ENCODE measurements at regions not wholly inside any gene's neighbourhood (a gene's known extent, or its start where the extent isn't known, plus 50 kb on each side); places are given as distances from the start of the nearest gene placed in this dataset.

DNA sequence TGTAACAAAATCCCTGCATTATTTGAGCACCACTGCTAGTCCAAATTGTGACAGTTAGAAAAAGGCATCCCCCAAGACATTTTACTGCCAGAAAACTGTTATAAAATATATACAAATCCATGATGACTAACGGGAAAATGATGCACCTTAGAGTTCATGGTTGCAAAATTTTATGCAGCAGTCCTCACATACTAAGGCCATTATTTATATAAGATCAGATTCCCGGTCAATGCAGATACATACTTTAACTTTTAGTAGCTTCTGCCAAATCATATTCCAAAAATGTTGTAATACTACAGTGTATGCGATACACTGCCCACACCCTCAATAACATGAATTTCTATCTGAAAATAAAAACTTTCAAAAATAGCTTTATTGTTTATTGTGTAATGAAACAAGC, 239.9 kb upstream of the ZNF32 start:
- no peak for DNase-seq

DNA sequence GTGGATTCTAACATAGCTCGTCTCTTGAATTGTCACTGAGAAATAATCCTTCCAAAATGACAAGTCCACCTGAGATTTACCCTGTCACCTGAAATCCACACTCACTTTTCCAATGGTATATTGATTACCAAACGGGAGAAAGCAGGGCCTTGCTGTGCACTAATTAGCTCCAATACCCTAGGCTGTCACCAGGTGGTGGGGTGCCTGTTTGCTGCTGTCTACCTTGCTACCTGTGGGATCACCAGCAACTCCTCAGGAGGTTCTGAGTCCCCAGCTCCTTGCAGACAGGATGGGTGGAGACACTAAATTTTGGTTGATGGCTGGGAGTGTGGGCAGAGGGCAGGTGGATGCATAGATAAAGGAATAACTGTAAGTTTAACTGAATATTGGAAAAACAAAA, 237.2 kb upstream of the ZNF32 start:
- DNase-seq, result no peak

- DNase-seq, result no peak
Measured at GRCh38 chr10:43885252-43885651, 236.6 kb upstream of the ZNF32 start.

DNA sequence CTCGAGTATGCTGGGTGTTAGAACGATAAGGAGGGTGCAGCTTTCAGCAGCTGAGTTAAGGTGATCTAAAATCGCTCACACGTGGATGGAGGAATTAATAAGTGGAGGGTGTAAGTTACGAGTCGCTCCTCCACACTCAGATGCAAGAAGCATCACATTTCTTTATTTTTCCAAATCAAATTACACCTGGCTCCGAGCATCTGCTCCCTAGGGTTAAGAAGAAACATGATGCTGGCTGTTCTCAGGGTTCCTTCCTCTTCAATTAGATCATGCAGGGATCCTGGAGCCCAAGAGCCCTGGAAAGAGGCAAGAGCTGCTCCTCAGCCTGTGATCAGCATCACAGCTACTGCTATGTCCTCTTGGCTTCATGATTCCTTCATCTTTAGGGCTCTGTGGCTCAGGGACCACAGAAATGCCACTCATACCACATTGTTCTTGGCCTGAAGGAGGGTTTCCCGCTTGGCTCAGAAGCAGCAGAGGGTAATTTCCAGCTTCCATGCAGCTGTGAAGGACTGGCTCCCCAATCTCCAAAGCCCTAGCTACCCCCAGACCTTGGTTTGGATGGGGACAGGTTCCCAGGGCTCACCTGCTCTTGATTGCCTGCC, 235.9 kb upstream of the ZNF32 start:
- no peak for DNase-seq

DNA sequence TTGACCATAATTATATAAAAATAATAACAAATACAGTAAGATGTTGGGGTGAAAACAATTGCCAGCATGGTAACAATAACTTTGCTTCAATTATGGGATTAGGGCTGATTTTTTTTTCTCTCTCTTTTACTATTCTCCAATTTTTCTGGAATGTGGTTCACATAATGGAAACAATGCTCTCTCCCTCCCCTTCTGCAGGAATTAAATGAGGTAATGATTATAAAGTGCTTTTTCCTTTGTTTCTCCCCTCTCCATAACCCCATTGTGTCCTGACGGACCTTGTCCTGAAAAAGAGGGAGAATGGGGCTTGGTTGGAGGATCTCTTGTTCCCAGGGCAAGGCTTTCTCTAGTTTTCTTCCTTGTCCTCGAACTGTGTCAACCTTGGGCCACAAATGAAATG, 234.0 kb upstream of the ZNF32 start:
- DNase-seq, result no peak

DNA sequence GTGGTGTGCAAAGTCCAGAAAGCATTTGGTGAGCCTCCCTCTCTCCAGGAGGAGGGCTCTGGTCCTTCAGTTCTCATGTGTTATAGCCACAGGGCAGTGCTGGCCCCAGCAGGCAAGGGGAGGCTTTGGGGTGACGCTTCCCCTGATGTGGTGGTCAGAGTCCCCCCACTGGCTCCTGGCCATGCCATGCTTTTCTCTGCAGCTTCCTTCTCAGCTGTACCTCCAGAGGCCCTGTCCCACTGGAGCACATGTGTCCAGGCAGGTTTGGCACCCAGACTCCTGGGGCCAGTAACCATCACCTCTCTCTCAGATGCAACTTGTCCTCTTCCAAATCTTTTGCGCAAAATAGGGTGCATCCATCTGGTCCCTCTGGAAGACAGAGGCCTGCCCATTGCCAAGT, 233.0 kb upstream of the ZNF32 start:
- no peak for DNase-seq

DNA sequence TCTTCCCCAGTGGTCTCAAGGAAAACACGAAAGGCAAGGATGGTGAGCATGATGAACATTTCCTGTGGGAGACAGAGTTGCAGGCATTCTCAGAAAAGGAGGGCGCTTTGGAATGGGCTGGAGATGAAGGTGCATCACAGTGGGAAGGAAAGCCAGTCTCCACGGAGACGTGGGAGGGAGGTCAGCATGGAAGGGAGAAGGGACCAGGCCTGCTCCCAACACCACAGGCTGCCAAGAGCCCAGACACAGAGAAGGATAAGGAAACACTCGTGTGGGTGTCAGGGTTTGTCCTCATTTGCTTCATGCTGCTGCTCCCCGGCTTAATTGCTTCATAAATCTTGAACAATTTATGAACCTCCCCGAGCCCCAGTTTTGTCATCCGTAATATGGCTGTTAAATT, 231.5 kb upstream of the ZNF32 start:
- no peak for DNase-seq

DNA sequence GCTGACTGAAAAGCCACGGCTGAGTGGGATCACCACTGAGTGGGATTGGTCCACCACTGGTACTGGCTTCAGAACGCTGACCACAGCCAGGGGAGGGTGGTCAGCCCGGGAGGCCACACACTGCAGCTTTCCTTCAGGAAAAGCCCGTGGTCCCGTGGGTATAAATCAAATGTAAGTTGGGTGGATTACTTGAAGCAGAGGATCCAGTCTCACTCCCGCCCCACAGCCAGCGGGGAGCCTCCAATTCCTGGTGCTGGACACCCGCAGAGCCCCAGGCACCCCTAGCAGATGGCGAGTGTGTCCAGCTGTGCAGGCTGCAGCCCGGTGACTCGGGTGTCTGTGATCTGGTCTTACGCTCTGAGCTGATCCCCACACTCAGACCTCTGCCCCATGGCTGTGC, 231.1 kb upstream of the ZNF32 start:
- DNase-seq, result no peak

DNA sequence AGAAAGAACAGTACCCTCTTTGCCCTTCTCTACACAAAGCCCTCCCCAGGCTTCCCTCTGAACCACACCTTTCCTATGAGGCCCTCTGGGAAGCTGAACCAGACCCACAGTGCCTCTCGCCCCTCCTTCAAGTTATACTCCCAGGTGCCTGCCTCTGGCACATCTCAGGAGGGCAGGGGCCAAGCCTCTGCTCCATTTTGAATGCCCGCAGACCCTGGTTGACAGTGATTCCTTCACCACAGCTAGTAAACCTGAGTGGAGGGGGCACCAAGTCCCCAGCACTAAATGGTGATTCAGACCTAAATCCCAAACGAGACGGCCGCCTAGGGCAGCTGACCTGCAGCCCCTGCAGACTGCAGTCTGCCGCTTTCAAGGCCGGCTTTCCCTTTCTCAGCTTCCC, 230.5 kb upstream of the ZNF32 start:
- no peak for DNase-seq

- DNase-seq, result no peak
Measured at GRCh38 chr10:43878386-43878785, 229.7 kb upstream of the ZNF32 start.

DNA sequence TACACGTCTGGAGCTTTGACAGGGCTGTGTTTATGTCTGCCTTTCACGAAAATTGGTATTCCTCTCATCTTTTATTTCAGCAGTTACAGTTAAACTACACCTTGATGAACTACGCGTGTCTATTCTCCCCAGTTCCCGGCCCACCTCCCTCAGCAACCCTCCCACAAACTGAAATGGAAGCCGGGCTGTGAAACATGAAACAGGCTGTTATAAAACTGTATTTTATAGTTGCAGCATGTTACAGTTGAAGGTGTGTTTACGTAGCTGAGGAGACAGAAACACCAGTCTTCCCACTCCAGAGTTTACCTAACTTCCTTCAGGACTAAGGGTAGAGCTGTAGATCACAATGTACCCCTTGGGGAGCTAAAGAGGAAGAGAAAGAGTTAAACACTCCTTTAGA, 228.3 kb upstream of the ZNF32 start:
- no peak for DNase-seq

- no peak for DNase-seq
Measured at GRCh38 chr10:43874984-43875383, 226.3 kb upstream of the ZNF32 start.

DNA sequence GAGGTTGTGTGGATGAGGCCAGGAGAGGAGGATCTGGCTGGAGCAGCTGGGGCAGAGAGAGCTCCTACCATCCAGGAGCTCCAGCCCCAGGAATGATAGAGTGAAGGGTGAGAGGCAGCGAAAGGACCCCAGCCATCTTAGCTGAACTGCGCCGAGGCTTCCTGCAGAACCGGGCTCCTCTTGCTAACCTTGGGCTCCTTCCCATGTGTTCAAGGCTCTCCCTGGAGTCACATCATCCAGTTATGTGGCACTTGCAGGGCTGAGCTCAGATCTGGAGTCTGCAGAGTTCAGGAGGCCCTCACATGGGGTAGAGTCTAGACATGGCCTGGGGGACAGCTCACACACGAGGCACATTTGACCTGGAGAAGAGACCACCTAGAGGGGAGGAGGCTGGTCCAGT, 225.0 kb upstream of the ZNF32 start:
- no peak for DNase-seq

DNA sequence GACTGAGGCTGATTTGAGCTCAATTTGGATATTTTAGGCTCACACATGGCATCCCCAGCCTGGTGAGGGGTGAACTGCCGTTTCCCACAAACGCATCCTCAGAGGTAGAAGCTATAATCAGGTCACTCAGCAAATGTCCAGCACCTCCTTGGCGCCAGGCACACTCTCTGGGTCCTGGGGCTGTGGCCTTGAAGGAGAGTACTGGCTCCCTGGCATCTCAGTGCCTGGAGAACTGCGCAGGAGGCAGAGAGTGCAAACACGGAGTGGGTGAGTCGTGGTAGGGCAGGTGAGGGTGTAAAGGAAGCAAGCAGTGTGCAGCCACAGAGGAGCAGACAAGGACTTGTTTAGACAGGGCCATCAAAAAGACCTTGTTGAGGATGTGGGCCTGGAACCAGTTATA, 224.0 kb upstream of the ZNF32 start:
- no peak for DNase-seq

GRCh38 chr10:43871545-43871944, 222.9 kb upstream of the ZNF32 start:
- no peak for DNase-seq

- no peak for DNase-seq
Measured at GRCh38 chr10:43870968-43871439, 222.3 kb upstream of the ZNF32 start.

DNA sequence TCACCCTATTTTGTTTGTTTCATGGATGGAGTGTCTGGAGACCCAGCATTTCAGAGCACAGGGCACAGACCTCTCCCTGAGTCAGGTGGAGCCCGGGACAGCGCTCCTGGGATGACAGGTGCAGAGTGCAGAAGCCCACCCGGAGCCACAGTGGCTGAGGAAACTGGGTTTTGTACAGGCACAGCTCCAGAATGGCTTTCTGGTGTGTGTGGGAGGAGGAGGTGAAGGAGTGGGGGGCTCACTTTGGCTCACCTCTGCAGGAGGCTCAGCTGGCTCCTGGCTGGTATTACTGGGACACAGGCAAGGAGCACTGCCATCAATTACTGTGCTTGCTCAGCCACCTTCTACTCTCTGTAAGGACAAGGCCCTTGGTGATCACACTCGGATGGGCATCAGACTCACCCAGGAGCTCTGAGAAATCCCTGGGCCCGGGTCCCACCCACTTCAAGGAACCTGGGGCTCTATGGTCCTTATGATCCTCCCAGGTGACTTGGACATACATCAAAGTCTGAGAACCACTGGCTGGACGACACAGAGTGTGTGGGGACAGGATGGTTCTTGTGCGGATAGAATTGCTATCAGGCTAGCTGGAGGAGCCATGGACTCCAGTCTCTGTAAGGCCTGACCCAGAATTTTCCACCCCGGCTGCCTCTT, 221.1 kb upstream of the ZNF32 start:
- DNase-seq, result no peak

DNA sequence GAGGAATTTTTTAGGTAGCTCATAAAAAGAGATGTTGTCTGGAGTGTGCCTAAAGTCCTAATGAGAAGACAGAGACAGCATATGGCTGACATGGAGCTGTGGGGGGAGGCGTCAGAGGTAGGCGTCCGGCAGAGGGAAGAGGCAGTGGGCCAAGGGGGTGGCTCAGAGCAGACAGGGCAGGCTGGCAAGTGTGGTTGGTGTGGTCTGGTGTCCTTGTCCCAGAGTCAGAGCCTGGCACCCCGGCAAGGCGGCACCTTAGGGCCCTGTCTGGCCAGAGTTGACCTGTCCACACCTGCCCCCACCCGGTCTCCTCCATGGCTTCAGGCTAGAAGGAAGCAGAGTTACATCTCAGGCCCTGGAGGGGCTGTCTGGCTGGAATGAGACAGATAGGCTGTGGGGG, 220.3 kb upstream of the ZNF32 start:
- DNase-seq, result no peak

DNA sequence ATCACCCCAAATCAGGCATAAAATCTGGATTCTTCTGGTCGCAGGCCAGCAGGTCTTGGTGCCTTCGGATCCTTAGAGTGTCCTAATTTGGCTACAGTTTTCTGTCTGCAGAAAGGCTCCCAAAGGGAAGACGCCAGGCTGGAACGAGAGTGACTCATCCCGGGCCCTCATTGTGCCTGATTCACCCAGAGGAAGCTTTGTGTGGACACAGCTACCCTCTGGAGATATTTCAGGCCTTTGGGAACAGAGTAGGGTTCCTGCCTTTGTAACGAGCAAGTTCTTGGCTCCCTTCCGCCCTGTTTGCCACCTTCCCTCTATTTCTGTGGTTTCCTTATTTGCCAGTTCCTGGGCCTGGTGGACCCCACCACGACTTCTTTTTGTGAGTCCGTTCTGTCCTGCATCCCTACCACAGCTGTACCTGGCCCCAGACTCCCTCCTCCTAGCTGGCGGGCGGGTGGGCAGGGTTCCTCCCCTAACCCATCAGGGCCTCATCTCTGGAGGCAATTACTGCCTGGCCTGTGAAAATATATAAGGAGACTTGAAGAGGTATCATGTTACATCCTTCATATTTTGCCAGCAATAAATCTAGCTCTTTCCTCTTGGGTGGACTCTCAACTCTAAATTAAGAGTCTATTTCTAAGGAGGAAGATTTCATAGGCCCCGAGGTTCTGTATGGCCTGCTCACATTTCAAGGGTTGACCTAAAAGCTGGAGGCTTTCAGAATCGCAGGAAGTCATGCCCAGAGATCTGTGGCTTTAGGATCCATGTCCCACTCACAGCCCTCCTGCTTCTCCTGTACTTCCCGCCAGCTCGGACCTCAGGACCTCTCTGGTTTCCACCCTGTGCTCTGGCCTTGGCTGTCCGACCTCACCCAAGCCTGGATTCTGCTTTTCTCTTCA, 219.2 kb upstream of the ZNF32 start:
- DNase-seq, result no peak

DNA sequence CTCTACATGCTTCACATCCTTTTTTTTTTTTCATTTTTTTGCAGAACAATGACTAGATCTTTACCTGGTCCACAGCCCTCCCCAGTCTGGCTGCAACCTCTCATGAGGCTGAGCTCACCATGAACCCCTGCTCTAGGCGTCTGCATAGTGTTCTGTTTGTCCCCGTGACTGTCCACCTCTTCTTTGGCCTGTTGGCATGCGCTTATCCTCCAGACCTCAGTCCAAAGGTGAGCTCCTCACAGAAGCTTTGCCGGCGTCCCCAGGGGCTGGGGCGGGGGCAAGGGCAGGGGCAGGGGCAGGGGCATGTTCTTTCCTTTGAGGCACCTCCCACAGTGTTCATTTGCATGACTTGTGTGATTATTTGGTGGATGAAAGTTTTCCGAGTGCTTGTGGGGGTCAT, 218.4 kb upstream of the ZNF32 start:
- no peak for DNase-seq

DNA sequence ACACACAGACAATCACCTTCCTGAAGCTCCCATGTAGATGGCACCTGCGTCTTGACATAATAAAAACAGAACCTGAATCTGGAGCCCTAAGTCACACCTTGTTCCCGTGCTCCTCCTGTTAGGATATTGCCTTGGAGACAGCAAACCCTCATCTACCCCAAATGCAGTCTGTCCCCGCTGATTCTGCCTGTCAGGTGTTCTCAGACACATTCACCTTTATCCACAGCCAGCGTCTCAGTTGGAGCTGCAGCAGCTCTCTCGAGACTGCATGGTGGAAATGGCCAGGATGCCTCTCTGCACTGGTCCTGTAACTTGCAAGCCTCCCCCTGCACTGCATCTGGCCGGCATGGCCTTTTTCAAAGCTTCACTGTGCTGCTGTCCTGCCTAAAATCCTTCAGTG, 218.0 kb upstream of the ZNF32 start:
- DNase-seq, result no peak

DNA sequence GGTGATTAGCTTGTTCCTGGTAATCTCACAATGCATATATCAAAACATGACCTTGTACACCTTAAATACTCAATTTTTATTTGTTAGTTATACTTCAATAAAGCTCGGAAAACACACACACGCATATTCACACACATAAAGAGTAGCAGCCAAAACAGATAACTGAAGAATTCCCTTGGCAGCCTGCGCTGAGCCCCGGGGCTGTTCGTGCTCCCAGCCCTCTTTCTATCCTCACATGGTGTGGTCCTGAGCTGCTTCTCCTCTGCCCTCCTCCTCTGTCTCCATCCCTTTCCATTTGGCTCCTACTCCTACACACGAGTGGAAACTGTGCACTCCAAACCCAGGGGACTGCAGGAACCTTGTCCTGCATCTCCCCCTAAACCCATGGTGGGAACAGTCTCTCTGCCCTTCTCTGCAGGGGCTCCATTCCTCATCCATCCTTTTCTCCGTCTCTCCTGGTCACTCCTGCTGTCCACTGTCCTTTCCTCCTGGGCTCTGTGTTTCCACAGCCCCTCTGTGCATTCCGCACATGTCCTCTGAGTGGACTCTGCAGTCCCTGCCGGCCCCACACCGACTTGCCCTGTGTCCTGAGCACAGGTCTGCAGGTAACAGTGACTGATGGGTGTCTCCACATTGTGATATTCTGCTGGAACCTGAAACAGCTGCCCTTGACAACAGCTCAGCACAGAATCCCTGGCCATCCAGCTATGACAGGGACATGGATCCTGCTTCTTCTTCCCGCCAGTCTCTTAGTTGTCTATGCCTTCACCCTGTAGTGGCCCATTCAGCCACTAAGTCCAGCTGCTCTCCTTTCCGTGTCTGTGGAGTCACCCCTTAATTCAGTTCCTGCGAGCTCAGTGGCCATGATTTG, 216.8 kb upstream of the ZNF32 start:
- DNase-seq, result no peak

- DNase-seq, result no peak
Measured at GRCh38 chr10:43864656-43865055, 216.0 kb upstream of the ZNF32 start.
